ENCODE measurements at regions not wholly inside any gene's neighbourhood (a gene's known extent, or its start where the extent isn't known, plus 50 kb on each side); places are given as distances from the start of the nearest gene placed in this dataset.

GRCh38 chr13:78325585-78325984 lies 277.8 kb downstream of the POU4F1 start:
- no peak for DNase-seq

- DNase-seq = no peak
Measured at GRCh38 chr13:78323848-78324247, 279.5 kb downstream of the POU4F1 start.

GRCh38 chr13:78323040-78323439 lies 280.3 kb downstream of the POU4F1 start:
- DNase-seq = no peak

- no peak for DNase-seq
Measured at GRCh38 chr13:78319101-78319627, 284.2 kb downstream of the POU4F1 start.

- DNase-seq = peak; percentile 27
Measured at GRCh38 chr13:78317030-78317429, 286.3 kb downstream of the POU4F1 start.

GRCh38 chr13:78309497-78310180 lies 293.7 kb downstream of the POU4F1 start:
- DNase-seq = no peak

- DNase-seq = no peak
Measured at GRCh38 chr13:78306519-78307206, 296.7 kb downstream of the POU4F1 start.

GRCh38 chr13:78305171-78305570 lies 298.2 kb downstream of the POU4F1 start:
- DNase-seq = no peak

- DNase-seq = no peak
Measured at GRCh38 chr13:78299832-78300623, 303.3 kb downstream of the POU4F1 start.

- peak; percentile 0 for DNase-seq
Measured at GRCh38 chr13:78298657-78299056, 304.7 kb downstream of the POU4F1 start.

GRCh38 chr13:78286748-78287147 lies 316.6 kb downstream of the POU4F1 start:
- DNase-seq = no peak

GRCh38 chr13:78265098-78265497 lies 338.3 kb downstream of the POU4F1 start:
- no peak for DNase-seq

- DNase-seq = no peak
Measured at GRCh38 chr13:78258304-78258703, 339.7 kb upstream of the EDNRB start.

- no peak for DNase-seq
Measured at GRCh38 chr13:78256484-78256883, 337.9 kb upstream of the EDNRB start.

GRCh38 chr13:78254113-78254512 lies 335.5 kb upstream of the EDNRB start:
- DNase-seq = no peak

GRCh38 chr13:78247362-78247761 lies 328.7 kb upstream of the EDNRB start:
- peak; percentile 22 for DNase-seq

- DNase-seq = peak; percentile 57
Measured at GRCh38 chr13:78241278-78241919, 322.8 kb upstream of the EDNRB start.

- DNase-seq = no peak
Measured at GRCh38 chr13:78239714-78240113, 321.1 kb upstream of the EDNRB start.

- no peak for DNase-seq
Measured at GRCh38 chr13:78238911-78239310, 320.3 kb upstream of the EDNRB start.

GRCh38 chr13:78228940-78229339 lies 310.3 kb upstream of the EDNRB start:
- no peak for DNase-seq

- no peak for DNase-seq
Measured at GRCh38 chr13:78228211-78228610, 309.6 kb upstream of the EDNRB start.

- no peak for DNase-seq
Measured at GRCh38 chr13:78227709-78228108, 309.1 kb upstream of the EDNRB start.
